GM18498 (cell line): ENCODE measurements at regions not wholly inside any gene's neighbourhood (a gene's known extent, or its start where the extent isn't known, plus 50 kb on each side); places are given as distances from the start of the nearest gene placed in this dataset.
A peak's percentile ranks its signal among the peaks of the same experiment; 100 is the strongest.

Experiments
- ATAC-seq: cut with Tn5 transposase; IDR thresholded peaks from one replicate; pipeline ENCODE4 v1.9.1; 2021; ENCODE audit warnings: mild to moderate bottlenecking, moderate library complexity; ENCODE audit not compliant: unreplicated experiment

GRCh38 chr1:234750922-234751627, 141.1 kb upstream of the IRF2BP2 start:
- no peak for ATAC-seq

GRCh38 chr1:234748713-234749112, 138.7 kb upstream of the IRF2BP2 start:
- ATAC-seq: no peak

GRCh38 chr1:234748066-234748465, 138.1 kb upstream of the IRF2BP2 start:
- ATAC-seq: no peak

GRCh38 chr1:234746798-234747196, 136.8 kb upstream of the IRF2BP2 start:
- no peak for ATAC-seq

- ATAC-seq: no peak
These were observed 136.1 kb upstream of the IRF2BP2 start for GRCh38 chr1:234745844-234746797.

- no peak for ATAC-seq
These were observed 135.3 kb upstream of the IRF2BP2 start for GRCh38 chr1:234745276-234745675.

- no peak for ATAC-seq
These were observed 134.0 kb upstream of the IRF2BP2 start for GRCh38 chr1:234743791-234744611.

DNA sequence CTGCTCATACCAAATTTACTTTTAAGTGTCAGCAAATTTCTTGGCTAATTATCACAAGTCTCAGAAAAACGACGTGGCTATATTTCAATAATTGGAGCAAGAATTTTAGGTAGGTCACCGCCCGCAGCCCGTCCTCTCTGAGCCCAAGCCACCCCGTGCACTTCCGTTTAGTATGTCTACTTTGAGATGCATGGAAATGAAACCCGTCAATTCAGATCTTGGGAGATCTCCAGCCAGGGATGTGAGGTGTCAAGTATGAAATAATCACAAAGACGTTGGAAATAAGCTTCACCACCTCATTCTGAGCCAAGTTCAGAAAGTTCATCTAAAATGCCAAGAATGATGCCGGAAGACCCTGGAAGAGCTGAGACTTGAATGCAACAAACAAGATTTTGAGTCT, 132.6 kb upstream of the IRF2BP2 start:
- ATAC-seq: no peak

- ATAC-seq: no peak
These were observed 128.0 kb upstream of the IRF2BP2 start for GRCh38 chr1:234737967-234738314.

DNA sequence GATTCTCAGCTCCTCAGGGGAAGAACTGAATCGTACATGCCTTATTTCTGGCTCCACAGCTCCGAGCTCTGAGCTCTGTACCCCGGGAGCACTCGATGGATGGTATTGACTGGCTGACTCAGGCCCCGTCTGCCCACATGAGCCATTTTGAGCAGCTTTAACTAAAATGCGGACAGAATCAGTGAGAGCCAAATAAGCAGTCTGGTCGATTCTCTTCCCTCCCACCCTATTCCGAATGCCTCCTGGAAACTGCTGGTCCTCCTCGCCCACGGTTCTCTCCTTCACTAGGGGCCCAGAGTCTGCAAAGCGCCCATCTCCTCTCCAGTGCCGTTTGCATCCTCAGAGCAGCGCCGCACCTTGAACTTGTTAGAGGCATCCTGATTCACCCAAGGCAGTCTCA, 125.9 kb upstream of the IRF2BP2 start:
- ATAC-seq: no peak

DNA sequence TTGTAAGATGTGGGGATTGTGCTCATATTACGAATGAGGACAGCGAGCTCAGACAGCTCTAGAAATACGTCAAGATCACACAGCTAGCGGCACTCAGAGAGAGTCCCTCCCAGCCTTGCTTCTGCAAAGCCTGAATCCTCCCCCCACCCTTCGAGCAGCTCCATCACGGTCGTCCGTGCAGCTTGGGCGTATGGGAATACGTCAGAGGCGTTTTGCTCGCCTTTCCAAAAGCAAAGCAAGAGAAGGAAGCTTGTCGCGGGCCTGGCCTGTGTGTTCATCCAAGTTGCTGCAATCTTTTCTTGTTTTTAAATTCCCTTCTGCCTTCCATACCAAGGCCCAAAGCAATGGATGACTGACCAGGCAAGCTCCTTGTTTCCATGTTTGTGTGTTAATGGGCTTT, 125.5 kb upstream of the IRF2BP2 start:
- no peak for ATAC-seq

DNA sequence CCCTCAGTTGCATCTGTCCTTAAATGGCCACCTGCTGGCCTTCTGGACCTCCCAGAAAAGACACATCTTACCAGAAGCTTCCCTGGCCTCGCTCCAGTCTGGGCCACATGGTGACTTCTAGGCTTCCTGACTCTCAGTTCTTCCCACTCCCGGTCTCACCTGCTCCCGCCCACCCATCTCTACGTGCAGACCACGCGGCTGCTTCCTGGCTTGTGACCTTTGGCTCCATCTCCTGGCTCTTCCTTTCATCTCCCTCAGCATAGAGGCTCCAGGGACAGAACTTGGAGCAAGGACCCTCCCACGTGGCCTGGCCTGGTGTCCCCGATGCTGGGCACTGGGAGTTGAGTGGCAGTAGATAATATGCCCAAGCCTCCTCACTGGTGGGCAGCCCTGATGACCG, 124.9 kb upstream of the IRF2BP2 start:
- no peak for ATAC-seq

GRCh38 chr1:234734412-234734835, 124.4 kb upstream of the IRF2BP2 start:
- no peak for ATAC-seq

GRCh38 chr1:234733427-234733826, 123.4 kb upstream of the IRF2BP2 start:
- no peak for ATAC-seq

DNA sequence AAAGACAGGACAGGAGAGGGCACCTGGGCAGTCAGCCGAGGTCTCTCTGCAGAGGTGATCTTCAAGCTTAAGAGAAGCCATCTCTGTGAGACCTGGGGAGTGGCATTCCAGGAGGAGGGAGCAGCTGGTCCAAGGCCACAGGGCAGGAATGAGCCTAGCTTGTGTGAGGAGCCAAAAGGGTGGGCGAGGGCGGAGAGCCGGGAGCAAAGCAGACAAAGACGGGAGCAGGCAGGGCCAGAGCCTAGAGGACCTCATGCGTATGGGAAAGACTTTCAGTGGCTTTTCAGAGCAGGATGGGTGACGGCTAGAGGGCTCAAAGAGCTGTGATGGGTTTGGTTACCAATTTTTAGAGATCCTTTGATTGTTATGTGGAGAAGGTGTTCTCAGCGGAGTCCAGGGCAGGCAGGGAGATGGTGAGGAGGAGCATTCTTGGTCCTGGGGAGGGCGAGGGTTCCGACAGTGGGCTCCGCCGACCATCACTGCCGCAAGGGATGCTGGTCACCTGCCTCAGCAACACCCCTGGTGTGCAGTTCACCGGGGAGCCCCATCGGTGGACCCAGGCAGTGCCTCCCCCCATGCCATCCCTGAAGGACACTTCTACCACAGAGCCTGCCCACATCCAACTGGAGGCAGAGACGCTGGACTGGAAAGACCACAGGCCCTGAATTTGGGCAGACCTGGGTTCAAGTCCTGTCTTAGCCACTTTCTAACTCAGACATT, 122.9 kb upstream of the IRF2BP2 start:
- ATAC-seq: no peak

DNA sequence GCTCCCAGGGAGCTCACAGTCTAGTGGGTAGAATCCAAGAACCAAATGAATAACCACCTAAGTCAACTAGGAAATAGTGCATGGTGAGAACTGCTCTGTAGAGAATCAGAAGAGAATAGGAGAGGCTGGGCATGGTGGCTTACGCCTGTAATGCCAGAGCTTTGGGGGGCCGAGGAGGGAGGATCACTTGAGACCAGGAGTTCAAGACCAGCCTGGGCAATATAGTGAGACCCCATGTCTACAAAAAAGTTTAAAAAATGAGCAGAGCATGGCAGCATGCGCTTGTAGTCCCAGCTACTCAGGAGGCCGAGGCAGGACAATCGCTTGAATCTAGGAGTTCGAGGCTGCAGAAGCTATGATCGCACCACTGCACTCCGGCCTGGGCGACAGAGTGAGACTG, 122.3 kb upstream of the IRF2BP2 start:
- ATAC-seq: no peak

GRCh38 chr1:234731569-234732085, 121.6 kb upstream of the IRF2BP2 start:
- ATAC-seq: peak; percentile 9

- peak; percentile 54 for ATAC-seq
These were observed 121.0 kb upstream of the IRF2BP2 start for GRCh38 chr1:234730770-234731568.

DNA sequence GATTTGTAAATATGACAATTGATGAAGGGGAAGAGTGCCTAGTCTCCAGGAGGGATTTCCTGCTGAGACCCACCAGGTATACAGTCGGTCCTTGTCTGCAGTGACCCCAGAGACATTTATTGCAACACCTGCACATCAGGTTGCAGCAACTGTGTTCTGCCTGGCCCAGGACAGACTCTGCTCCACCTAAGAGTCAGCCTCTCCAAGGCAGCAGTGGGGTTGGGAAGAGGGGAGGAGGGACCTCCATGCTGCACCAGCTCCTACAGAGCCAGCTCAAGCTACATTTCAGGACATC, 120.4 kb upstream of the IRF2BP2 start:
- no peak for ATAC-seq
